ENCODE measurements at regions not wholly inside any gene's neighbourhood (a gene's known extent, or its start where the extent isn't known, plus 50 kb on each side); places are given as distances from the start of the nearest gene placed in this dataset.

DNA sequence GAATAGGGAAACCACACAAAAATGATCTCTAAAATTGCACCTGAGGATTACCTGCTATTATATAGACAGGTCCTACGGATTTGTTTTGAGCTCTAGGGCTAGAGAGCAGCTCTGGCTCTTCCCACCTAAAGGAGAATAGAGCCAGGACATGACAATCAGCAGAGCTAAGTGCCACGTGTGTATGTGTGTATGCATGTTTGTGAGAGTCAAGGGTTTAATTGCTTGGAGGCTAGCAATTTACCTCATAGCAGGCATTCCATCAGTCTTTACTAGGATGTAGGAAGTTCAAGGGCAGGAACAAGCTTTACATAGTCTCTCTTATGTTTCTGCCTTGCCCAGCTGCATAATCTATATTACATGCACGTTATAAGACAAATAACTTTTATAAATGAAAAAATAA, 498.2 kb downstream of the NSUN3 start:
- TF ChIP-seq, protein P1, sequence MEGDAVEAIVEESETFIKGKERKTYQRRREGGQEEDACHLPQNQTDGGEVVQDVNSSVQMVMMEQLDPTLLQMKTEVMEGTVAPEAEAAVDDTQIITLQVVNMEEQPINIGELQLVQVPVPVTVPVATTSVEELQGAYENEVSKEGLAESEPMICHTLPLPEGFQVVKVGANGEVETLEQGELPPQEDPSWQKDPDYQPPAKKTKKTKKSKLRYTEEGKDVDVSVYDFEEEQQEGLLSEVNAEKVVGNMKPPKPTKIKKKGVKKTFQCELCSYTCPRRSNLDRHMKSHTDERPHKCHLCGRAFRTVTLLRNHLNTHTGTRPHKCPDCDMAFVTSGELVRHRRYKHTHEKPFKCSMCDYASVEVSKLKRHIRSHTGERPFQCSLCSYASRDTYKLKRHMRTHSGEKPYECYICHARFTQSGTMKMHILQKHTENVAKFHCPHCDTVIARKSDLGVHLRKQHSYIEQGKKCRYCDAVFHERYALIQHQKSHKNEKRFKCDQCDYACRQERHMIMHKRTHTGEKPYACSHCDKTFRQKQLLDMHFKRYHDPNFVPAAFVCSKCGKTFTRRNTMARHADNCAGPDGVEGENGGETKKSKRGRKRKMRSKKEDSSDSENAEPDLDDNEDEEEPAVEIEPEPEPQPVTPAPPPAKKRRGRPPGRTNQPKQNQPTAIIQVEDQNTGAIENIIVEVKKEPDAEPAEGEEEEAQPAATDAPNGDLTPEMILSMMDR (IDR thresholded peaks at IDR 0.05; ENCODE audit: insufficient read depth, low read depth, low read length, missing control alignments): no peak
- no peak for DNase-seq (ENCODE audit: low read depth)
- H3K4me3 ChIP-seq (ENCODE audit: low read length): no peak overlapping the region

GRCh38 chr3:94564247-94564646, 501.4 kb downstream of the NSUN3 start:
- H3K4me3 ChIP-seq (ENCODE audit: low read length): no peak overlapping the region
- TF ChIP-seq, protein P1 (IDR thresholded peaks at IDR 0.05; ENCODE audit: insufficient read depth, low read depth, low read length, missing control alignments): no peak
- no peak for DNase-seq (ENCODE audit: low read depth)

- DNase-seq (ENCODE audit: low read depth): no peak
- TF ChIP-seq, protein P1 (IDR thresholded peaks at IDR 0.05; ENCODE audit: insufficient read depth, low read depth, low read length, missing control alignments): no peak
- no peak overlapping the region for H3K4me3 ChIP-seq (ENCODE audit: low read length)
Measured at GRCh38 chr3:94568041-94568440, 505.2 kb downstream of the NSUN3 start.

GRCh38 chr3:94573337-94573736, 510.5 kb downstream of the NSUN3 start:
- no peak overlapping the region for H3K4me3 ChIP-seq (ENCODE audit: low read length)
- TF ChIP-seq, protein P1 (IDR thresholded peaks at IDR 0.05; ENCODE audit: insufficient read depth, low read depth, low read length, missing control alignments): no peak
- DNase-seq (ENCODE audit: low read depth): no peak

DNA sequence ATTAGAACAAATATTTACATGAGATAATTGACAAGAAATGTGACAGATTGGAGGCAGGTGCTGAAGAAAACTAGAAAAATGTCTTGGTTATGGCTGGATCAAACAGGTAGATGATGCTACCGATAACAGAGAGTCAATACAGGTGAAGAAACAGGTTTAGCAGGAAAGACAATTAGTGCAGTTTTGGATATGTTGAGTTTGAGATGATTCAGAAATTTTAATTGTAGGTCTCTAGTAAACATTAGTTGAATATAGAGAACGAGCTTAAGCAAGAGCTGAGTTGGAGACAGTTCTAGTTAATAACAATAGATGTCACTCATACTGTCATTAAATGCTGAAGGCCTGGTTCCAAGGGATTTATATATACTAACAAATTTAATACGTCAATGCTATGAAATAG, 524.4 kb downstream of the NSUN3 start:
- TF ChIP-seq, protein P1 (IDR thresholded peaks at IDR 0.05; ENCODE audit: insufficient read depth, low read depth, low read length, missing control alignments): no peak
- DNase-seq (ENCODE audit: low read depth): peak; percentile 67
- H3K4me3 ChIP-seq (ENCODE audit: low read length): no peak overlapping the region

GRCh38 chr3:94593526-94594150, 530.8 kb downstream of the NSUN3 start:
- H3K4me3 ChIP-seq (ENCODE audit: low read length): no peak overlapping the region
- no peak for DNase-seq (ENCODE audit: low read depth)
- TF ChIP-seq, protein P1 (IDR thresholded peaks at IDR 0.05; ENCODE audit: insufficient read depth, low read depth, low read length, missing control alignments): no peak

GRCh38 chr3:94596141-94596540, 533.3 kb downstream of the NSUN3 start:
- DNase-seq (ENCODE audit: low read depth): no peak
- H3K4me3 ChIP-seq (ENCODE audit: low read length): no peak overlapping the region
- TF ChIP-seq, protein P1 (IDR thresholded peaks at IDR 0.05; ENCODE audit: insufficient read depth, low read depth, low read length, missing control alignments): no peak

All from epithelial cell of esophagus (primary cell).